Stimulated activated CD4-positive, alpha-beta T cell treated with anti-CD3 and anti-CD28 coated beads, Interleukin-2, amount 100 ng/mL, for 48 hours (primary cell): ENCODE measurements at regions not wholly inside any gene's neighbourhood (a gene's known extent, or its start where the extent isn't known, plus 50 kb on each side); places are given as distances from the start of the nearest gene placed in this dataset.

Experiments
- DNase-seq, 2 donors: peaks; one replicate each; pipeline ENCODE4 v3.0.0-alpha.2; 2020

DNA sequence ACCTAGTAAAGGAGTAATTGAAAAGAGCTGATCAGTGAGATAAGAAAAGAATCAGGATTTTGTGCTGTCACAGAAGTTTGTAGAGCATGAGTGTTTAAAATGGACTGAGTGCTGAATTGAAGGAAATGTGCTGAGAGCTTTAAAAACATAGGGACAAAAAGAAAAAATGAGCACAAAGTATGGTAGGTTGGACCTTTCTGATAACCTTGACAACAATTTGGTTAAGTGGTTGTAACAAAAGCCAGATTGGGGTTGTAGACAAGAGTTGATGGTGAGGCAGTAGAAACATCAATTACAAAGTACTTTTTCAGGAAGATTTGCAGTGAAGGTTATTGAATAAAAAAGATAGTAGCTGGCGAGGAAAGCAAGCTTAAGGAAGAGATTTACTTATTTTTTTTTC lies 674.7 kb upstream of the KIF2B start:
- no peak for DNase-seq

- DNase-seq, result no peak
These were observed 679.8 kb upstream of the KIF2B start for GRCh38 chr17:53142890-53143289.

- DNase-seq, result no peak
These were observed 681.0 kb upstream of the KIF2B start for GRCh38 chr17:53141731-53142130.

- DNase-seq, result no peak
These were observed 681.4 kb upstream of the KIF2B start for GRCh38 chr17:53141280-53141679.

DNA sequence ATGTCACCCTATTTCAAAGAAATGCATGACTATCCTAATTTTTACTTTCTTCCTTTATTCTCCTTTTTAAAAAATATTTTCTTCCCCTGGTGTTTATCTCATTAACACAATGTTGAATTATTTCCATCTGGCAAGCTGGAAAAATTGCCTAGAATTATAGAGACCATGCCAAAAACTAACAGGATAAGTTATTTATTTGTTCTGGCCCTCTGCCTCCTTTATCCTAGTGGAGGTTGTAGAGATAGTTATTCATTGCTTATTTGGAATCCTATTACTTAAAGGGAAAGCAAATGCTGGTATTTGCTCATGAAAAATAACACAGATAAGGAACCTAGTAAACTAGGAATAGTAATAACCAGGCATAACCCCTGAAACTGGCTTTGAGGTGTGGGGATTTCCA lies 684.9 kb upstream of the KIF2B start:
- DNase-seq, result no peak

DNA sequence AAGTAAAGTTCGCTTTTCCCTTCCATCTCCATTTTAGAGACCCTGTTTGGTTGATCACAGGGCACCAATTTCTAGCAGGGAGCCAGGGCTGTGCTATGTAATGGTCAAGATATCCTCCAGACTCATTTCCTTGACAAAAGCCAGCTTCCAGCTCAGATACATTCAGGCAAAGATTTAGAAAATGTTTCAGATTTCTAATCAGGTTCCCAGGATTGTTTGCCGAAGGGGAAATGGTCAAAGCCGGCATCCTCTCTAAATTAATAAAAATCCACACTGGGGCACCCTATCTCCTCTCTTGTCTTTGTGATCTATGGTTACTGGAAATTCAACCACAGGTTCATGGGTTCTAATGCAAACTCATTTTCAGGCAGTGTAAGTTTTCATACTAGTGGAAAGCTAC lies 686.8 kb upstream of the KIF2B start:
- no peak for DNase-seq

DNA sequence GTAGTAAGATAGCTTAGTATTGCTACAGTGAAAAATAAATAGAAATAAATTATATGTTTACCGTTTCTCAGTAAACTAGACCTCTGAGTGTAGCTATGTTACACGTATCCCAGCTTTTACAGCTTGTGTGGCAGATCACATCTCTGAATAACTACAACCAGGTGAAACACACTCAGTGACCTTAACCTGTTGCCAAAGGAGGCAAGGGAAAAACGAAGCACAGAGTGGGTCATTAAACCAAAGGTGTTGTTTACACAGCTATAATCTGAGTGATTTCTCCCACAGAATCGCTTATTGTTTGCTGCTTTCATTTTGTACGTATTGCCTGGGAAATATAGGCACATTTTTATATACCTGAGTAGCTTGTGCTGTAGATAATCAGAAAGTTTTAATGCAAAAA lies 688.2 kb upstream of the KIF2B start:
- DNase-seq, result no peak

GRCh38 chr17:53133876-53134275 lies 688.9 kb upstream of the KIF2B start:
- no peak for DNase-seq

DNA sequence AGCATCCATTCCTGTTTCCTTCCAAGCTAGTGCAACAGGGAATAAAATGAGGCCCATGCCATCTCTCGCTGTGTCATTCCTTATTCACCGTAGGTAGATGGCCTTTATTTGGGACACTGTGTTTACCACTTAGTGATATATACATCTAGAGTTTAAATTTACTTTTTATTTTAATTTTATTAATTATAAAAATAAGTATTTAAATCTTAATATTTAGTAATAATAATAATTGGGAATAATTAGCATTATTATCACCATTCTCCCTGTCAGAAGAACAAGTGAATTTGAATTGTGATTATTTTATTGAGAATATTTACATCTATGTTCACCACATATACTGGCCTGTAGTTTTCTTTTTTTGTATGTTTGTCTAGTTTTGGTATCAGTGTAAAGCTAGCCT lies 692.9 kb upstream of the KIF2B start:
- DNase-seq, result no peak

DNA sequence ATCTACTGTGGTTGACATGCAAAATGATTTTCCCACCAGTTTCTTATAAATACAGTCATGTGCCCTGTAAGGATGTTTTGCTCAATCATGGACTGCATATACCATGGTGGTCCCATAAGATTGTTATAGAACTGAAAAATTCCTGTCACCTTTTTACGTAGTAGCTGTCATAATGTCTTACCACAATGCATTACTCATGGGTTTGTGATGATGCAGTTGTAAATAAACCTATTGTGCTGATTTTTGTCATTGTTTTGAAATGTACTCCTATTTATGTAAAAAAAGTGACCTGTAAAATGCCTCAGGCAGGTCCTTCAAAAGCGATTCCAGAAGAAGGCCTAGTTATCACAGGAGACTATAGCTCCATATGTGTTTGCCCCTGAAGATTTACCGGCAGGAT lies 695.4 kb upstream of the KIF2B start:
- DNase-seq, result no peak

DNA sequence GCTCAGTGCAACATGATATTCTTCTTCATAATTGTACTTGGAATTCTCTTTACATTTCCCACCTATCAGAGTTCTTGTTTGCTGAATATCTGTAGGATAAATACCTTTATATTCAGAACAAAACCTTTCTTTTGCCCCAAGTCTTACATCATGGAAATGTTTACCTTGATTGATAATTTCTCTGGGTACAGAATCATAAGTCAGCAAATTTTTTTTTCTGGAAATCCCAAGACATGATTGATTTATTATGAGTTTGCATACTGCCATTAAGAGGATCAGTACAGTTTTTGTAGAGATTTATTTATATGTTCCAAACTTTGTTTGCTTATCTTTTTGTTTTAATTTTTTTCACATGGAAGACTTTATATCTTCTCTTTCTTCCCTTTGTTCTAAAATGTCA lies 699.8 kb upstream of the KIF2B start:
- no peak for DNase-seq

- no peak for DNase-seq
These were observed 703.0 kb upstream of the KIF2B start for GRCh38 chr17:53119773-53120172.

- DNase-seq, result no peak
These were observed 703.8 kb upstream of the KIF2B start for GRCh38 chr17:53118948-53119347.

GRCh38 chr17:53106886-53107285 lies 715.8 kb upstream of the KIF2B start:
- DNase-seq, result no peak

DNA sequence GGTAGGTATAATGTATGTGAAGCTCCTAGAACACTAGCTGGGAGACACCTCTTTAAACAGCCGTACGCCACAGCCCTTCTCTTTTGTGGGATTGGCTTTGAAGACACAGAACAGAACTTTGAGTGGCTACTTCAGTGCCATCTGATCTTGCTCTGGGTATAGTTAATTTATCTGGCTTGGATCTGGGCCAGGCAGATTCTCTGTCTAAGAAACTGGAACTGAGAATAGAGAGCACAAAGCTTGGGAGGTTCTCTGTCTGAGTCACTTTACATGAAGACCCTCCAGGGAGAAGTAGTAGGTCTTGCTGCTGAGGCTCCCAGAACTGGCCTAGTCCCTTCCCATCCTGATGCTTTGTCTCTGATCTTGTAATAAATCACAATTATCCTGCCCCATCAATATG lies 721.0 kb upstream of the KIF2B start:
- DNase-seq, result no peak

DNA sequence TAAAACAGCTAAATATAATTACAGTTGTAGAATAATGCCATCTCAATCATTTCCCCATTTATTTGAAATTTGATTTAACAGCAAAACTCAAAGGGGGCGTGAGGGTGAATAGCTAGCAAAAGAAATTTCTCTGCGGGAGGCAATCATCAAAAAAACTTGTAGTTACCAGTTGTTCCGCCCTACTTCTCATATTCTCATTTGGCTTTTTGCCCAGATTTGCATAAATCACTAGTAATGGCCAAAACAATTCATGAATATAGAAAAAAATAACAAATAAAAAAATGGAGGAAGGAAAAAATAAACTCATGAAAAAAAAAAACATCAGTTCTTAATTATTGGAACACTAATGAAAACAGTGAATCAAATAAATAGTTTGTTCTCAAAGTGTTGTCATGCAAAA lies 722.6 kb upstream of the KIF2B start:
- no peak for DNase-seq

- DNase-seq, result no peak
These were observed 729.3 kb upstream of the KIF2B start for GRCh38 chr17:53093391-53093790.

DNA sequence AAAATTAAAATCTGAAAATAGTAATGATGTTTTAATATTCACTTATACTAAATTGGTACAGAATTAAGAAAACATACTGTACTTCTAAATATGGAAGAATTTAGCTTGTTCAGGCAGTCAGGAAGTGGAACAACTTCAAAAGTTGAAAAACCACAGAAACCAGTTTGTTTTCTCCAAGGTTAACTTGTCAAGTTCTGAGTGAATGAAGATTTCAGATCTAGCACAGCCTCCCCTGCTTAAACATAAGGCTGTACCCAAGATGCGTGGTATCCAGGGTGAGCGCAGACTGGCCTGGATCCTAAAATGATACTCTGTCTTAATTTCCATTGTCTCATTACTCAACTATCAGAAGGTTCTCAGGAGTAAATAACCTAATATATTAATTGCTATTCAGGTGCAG lies 730.7 kb upstream of the KIF2B start:
- DNase-seq, result no peak

DNA sequence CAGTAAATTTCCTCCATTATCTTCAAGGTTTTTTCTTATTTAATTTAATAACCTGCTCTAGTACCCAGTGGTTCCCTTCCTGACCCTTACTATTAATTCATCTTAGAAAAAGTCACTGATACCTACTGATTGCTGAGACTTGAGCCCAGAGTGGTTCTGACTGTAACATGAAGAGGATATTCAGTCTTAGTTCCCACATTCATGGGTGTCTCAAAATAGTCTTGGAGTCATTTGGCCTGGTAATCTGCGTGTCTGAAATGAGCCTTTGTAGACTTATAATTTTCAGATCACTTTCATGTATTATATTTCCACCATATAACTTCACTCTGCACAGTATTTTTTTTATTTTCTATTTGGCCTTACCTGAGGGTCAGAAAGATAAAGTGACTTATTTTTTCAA lies 732.0 kb upstream of the KIF2B start:
- DNase-seq, result no peak

DNA sequence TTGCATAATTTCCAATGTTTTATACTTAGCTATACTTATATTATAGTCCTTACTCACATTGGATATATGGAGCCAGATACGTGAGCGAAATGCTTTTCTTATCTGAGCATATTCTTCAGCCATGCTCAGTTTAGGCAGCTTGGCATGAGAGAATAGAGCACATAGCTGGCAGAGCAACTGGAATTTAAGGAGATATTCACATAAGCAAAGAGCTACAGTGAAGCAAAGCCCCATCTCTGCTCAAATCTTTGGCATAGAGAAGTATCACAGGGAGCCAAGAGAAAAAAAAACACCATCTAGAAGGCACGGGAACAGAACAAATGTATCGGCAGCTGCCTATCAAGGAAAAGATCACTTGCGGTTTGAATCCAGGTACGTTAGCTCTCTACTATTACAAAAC lies 734.2 kb upstream of the KIF2B start:
- no peak for DNase-seq

GRCh38 chr17:53061446-53061845 lies 761.3 kb upstream of the KIF2B start:
- DNase-seq, result no peak

DNA sequence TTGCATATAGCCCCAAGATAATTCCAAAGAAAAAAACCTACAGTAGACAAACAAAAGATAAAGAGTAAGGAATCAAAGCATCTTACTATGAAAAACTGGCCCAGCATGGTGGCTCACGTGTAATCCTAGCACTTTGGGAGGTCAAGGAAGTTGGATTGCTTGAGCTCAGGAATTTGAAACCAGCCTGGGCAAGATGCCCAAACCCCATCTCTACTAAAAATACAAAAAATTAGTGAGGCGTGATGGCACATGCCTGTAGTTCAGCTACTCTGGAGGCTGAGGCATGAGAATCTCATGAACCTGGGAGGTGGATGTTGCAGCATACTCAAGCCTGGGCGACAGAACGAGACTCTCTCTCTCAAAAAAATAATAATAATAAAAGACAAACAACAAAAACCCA lies 764.7 kb upstream of the KIF2B start:
- DNase-seq, result no peak

DNA sequence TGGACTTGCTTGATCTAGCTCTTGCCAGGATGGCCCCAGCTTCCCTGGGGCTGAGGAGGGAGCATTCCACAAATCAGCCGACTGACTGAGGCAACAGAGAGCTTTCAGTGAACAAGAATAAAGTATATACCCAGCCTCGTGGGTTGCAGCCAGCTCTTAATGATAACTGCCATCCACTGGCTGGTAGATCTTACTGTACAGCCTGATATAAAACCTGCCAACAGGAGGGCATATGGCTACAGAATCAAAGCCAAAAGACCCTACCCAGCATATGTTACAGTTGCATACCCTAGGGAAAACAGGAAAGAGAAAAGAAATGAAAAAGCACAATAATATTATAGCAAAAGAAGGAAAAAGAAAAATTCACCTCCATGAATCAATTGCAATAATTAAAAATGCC lies 775.9 kb upstream of the KIF2B start:
- no peak for DNase-seq

- DNase-seq, result no peak
These were observed 782.7 kb upstream of the KIF2B start for GRCh38 chr17:53039981-53040380.

GRCh38 chr17:53033297-53033696 lies 789.4 kb upstream of the KIF2B start:
- DNase-seq, result no peak

DNA sequence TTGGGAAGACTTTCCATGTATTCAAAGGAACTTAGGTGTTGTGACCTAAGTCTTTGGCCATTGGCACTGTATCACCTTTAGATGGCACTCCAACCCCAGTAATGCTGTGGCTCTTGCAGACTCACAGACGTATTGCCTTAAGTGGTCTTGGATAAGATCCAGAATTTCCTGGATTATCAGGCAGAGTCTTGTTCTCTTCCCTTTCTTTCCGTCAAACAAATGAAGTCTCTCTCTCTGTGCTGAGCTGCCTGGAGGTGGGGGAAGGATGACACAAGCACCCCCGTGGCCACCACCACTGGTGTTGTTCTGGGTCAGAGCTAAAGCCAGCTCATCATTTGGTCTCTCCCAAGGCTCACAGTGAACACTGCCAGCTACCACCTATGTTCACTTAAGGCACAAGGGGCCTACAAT lies 789.9 kb upstream of the KIF2B start:
- DNase-seq, result no peak
